ENCODE measurements at regions not wholly inside any gene's neighbourhood (a gene's known extent, or its start where the extent isn't known, plus 50 kb on each side); places are given as distances from the start of the nearest gene placed in this dataset.

DNA sequence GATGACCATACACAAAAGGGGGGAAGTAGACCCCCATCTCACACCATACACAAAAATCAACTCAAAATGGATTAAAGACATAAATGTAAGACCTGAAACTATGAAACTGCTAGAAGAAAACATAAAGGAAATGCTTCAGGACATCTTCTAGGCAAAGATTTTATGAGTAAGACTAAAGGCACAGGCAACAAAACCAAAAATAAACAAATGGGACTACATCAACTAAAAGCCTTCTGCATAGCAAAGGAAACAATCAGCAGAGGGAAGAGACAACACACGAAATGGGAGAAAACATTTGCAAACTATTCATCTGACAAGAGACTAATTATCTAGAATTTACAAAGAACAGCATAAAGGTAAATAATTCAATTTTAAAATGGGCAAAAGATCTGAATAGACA lies 152.1 kb downstream of the AXIN2 start:
- no peak overlapping the region for H3K27ac Mint-ChIP-seq (ENCODE audit: unreplicated experiment)
- TF ChIP-seq, protein P1, sequence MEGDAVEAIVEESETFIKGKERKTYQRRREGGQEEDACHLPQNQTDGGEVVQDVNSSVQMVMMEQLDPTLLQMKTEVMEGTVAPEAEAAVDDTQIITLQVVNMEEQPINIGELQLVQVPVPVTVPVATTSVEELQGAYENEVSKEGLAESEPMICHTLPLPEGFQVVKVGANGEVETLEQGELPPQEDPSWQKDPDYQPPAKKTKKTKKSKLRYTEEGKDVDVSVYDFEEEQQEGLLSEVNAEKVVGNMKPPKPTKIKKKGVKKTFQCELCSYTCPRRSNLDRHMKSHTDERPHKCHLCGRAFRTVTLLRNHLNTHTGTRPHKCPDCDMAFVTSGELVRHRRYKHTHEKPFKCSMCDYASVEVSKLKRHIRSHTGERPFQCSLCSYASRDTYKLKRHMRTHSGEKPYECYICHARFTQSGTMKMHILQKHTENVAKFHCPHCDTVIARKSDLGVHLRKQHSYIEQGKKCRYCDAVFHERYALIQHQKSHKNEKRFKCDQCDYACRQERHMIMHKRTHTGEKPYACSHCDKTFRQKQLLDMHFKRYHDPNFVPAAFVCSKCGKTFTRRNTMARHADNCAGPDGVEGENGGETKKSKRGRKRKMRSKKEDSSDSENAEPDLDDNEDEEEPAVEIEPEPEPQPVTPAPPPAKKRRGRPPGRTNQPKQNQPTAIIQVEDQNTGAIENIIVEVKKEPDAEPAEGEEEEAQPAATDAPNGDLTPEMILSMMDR (IDR thresholded peaks at IDR 0.05; ENCODE audit: insufficient read depth, low read depth, low read length), result no peak
- no peak for TF ChIP-seq EZH2 (IDR thresholded peaks at IDR 0.05; ENCODE audit: insufficient read depth, low read length)
- FAIRE-seq, result no peak
- Histone ChIP-seq H2AFZ (ENCODE audit: low read depth, low read length) (no peak overlapping the region), H4K20me1 (ENCODE audit: insufficient read depth, low read length) (no peaks in the 10 kb centered on the region), H3K27ac (ENCODE audit: low read depth, low read length) (no peak overlapping the region), H3K4me3 (ENCODE audit: insufficient read depth, low read depth, low read length) (no peak overlapping the region), H3K36me3 (ENCODE audit: insufficient read depth, low read length) (no peaks in the 10 kb centered on the region), H3K27me3 (ENCODE audit: insufficient read depth, low read length) (no peaks in the 10 kb centered on the region), H3K79me2 (ENCODE audit: insufficient read depth, low read length) (no peaks in the 10 kb centered on the region), H3K4me2 (ENCODE audit: low read length) (no peak overlapping the region), H3K4me1 (ENCODE audit: insufficient read depth, low read length) (peaks cover 4% of the 10 kb centered on the region), H3K9me3 (ENCODE audit: insufficient read depth, low read depth, low read length) (no peaks in the 10 kb centered on the region), H3K9ac (ENCODE audit: low read length) (no peak overlapping the region)
- H3K27me3 Mint-ChIP-seq (ENCODE audit: low read depth, unreplicated experiment), result peaks cover 3% of the 10 kb centered on the region
- no peak for DNase-seq (ENCODE audit: low read depth)
- H3K9me3 Mint-ChIP-seq (ENCODE audit: unreplicated experiment), result peaks cover 8% of the 10 kb centered on the region
- no peaks in the 10 kb centered on the region for H3K36me3 Mint-ChIP-seq (ENCODE audit: low read depth, unreplicated experiment)
- no peak overlapping the region for H3K4me3 Mint-ChIP-seq (ENCODE audit: unreplicated experiment)
- H3K4me1 Mint-ChIP-seq (ENCODE audit: low read depth, unreplicated experiment), result no peaks in the 10 kb centered on the region

DNA sequence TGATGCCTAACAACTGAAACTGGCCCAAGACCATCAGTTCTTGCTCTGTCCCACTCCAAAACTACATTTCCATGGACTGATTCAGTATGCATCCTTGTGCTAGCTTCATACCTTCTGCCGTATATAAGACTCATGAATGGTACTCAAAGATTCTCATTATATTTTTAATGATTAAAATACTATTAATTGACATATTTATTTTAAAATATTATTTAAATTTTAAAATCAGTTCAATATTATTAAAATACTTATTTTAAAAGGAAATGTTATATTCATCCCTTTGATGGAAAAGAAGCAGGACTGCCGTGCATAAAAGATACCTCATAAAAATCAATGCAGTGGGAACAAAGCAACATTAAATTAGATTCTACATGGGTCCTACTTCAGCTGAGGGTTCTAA lies 153.4 kb downstream of the AXIN2 start:
- no peak overlapping the region for H3K4me3 Mint-ChIP-seq (ENCODE audit: unreplicated experiment)
- peaks cover 3% of the 10 kb centered on the region for H3K27me3 Mint-ChIP-seq (ENCODE audit: low read depth, unreplicated experiment)
- TF ChIP-seq, protein P1 (IDR thresholded peaks at IDR 0.05; ENCODE audit: insufficient read depth, low read depth, low read length), result no peak
- no peak for TF ChIP-seq EZH2 (IDR thresholded peaks at IDR 0.05; ENCODE audit: insufficient read depth, low read length)
- Histone ChIP-seq H3K36me3 (ENCODE audit: insufficient read depth, low read length) (no peaks in the 10 kb centered on the region), H3K79me2 (ENCODE audit: insufficient read depth, low read length) (no peaks in the 10 kb centered on the region), H3K4me1 (ENCODE audit: insufficient read depth, low read length) (peaks cover 4% of the 10 kb centered on the region), H3K4me3 (ENCODE audit: insufficient read depth, low read depth, low read length) (no peak overlapping the region), H3K4me2 (ENCODE audit: low read length) (no peak overlapping the region), H3K9ac (ENCODE audit: low read length) (no peak overlapping the region), H3K27ac (ENCODE audit: low read depth, low read length) (no peak overlapping the region), H3K27me3 (ENCODE audit: insufficient read depth, low read length) (no peaks in the 10 kb centered on the region), H3K9me3 (ENCODE audit: insufficient read depth, low read depth, low read length) (no peaks in the 10 kb centered on the region), H4K20me1 (ENCODE audit: insufficient read depth, low read length) (no peaks in the 10 kb centered on the region), H2AFZ (ENCODE audit: low read depth, low read length) (no peak overlapping the region)
- H3K27ac Mint-ChIP-seq (ENCODE audit: unreplicated experiment), result no peak overlapping the region
- FAIRE-seq (no peak), DNase-seq (ENCODE audit: low read depth) (no peak)
- H3K36me3 Mint-ChIP-seq (ENCODE audit: low read depth, unreplicated experiment), result no peaks in the 10 kb centered on the region
- no peaks in the 10 kb centered on the region for H3K4me1 Mint-ChIP-seq (ENCODE audit: low read depth, unreplicated experiment)
- H3K9me3 Mint-ChIP-seq (ENCODE audit: unreplicated experiment), result peaks cover 8% of the 10 kb centered on the region

DNA sequence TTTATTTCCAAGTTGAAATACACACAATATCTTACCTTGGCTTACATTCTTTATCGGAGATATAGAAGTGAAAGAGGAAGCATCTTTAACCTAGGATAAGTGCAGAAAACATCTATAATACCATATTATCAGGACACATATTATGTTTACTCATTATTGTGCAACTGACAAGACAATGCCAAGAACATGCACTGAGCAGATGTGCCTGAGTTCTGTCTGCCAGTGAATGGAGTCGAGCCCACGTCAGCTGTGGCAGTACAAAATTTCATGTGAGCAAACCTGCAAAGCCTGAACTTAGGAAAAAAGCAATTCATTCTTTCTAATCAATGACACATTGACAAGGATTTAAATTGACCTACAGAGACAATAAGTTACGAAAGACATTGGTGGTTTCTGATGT lies 154.4 kb downstream of the AXIN2 start:
- H3K9ac ChIP-seq (ENCODE audit: low read length), result no peak overlapping the region
- H3K9me3 ChIP-seq (ENCODE audit: insufficient read depth, low read depth, low read length), result no peaks in the 10 kb centered on the region
- no peak for DNase-seq (ENCODE audit: low read depth)
- no peak overlapping the region for H2AFZ ChIP-seq (ENCODE audit: low read depth, low read length)
- H3K27ac ChIP-seq (ENCODE audit: low read depth, low read length), result no peak overlapping the region
- no peaks in the 10 kb centered on the region for H3K4me1 Mint-ChIP-seq (ENCODE audit: low read depth, unreplicated experiment)
- FAIRE-seq, result no peak
- no peaks in the 10 kb centered on the region for H3K36me3 ChIP-seq (ENCODE audit: insufficient read depth, low read length)
- H3K4me3 Mint-ChIP-seq (ENCODE audit: unreplicated experiment), result no peak overlapping the region
- H3K4me1 ChIP-seq (ENCODE audit: insufficient read depth, low read length), result peaks cover 4% of the 10 kb centered on the region
- H3K4me2 ChIP-seq (ENCODE audit: low read length), result no peak overlapping the region
- H3K36me3 Mint-ChIP-seq (ENCODE audit: low read depth, unreplicated experiment), result no peaks in the 10 kb centered on the region
- no peak overlapping the region for H3K4me3 ChIP-seq (ENCODE audit: insufficient read depth, low read depth, low read length)
- peaks cover 3% of the 10 kb centered on the region for H3K27me3 Mint-ChIP-seq (ENCODE audit: low read depth, unreplicated experiment)
- no peaks in the 10 kb centered on the region for H4K20me1 ChIP-seq (ENCODE audit: insufficient read depth, low read length)
- no peaks in the 10 kb centered on the region for H3K27me3 ChIP-seq (ENCODE audit: insufficient read depth, low read length)
- TF ChIP-seq, protein P1 (IDR thresholded peaks at IDR 0.05; ENCODE audit: insufficient read depth, low read depth, low read length), result no peak
- no peak for TF ChIP-seq EZH2 (IDR thresholded peaks at IDR 0.05; ENCODE audit: insufficient read depth, low read length)
- H3K79me2 ChIP-seq (ENCODE audit: insufficient read depth, low read length), result no peaks in the 10 kb centered on the region
- H3K9me3 Mint-ChIP-seq (ENCODE audit: unreplicated experiment), result peaks cover 5% of the 10 kb centered on the region
- H3K27ac Mint-ChIP-seq (ENCODE audit: unreplicated experiment), result no peak overlapping the region

Data from astrocyte (in vitro differentiated cells and primary cell).